ACC112 (cell line): ENCODE measurements at regions not wholly inside any gene's neighbourhood (a gene's known extent, or its start where the extent isn't known, plus 50 kb on each side); places are given as distances from the start of the nearest gene placed in this dataset.
"Not testable (repeated sequence)": the region's sequence is repeated elsewhere in the genome, so short reads cannot be mapped to it uniquely, and the experiment has no call there.

Experiments
- H2AFZ ChIP-seq: fragments of 200-600 bp; sonication (generic); one replicate; pipeline ENCODE4 v1.6.0; 2017; ENCODE audit warnings: antibody characterized with exemption, low read length; ENCODE audit not compliant: unreplicated experiment
- H3K27ac ChIP-seq: fragments of 200-600 bp; sonication (generic); 2 replicates; pipeline ENCODE4 v1.5.1; 2014; ENCODE audit warnings: low read depth, mild to moderate bottlenecking, antibody characterized with exemption, low read length, moderate library complexity
- H3K27me3 ChIP-seq: fragments of 200-600 bp; sonication (generic); 2 replicates; pipeline ENCODE4 v1.6.1; 2014; ENCODE audit warnings: mild to moderate bottlenecking, antibody characterized with exemption, low read length, moderate library complexity, mixed read lengths; ENCODE audit not compliant: insufficient read depth
- H3K36me3 ChIP-seq: fragments of 200-600 bp; sonication (generic); 2 replicates; pipeline ENCODE4 v1.6.1; 2016; ENCODE audit warnings: mild to moderate bottlenecking, antibody characterized with exemption, low read length, moderate library complexity, mixed read lengths; ENCODE audit not compliant: insufficient read depth
- H3K4me1 ChIP-seq: fragments of 200-600 bp; sonication (generic); one replicate; pipeline ENCODE4 v1.6.1; 2016; ENCODE audit warnings: low read length, mixed read lengths; ENCODE audit not compliant: insufficient read depth, unreplicated experiment, control insufficient read depth
- H3K4me3 ChIP-seq: fragments of 200-600 bp; sonication (generic); 2 replicates; pipeline ENCODE4 v1.5.1; 2014; ENCODE audit warnings: mild to moderate bottlenecking, low read depth, low read length
- H3K79me2 ChIP-seq: fragments of 200-600 bp; sonication (generic); one replicate; pipeline ENCODE4 v1.6.0; 2016; ENCODE audit warnings: low read length; ENCODE audit not compliant: control insufficient read depth, unreplicated experiment, insufficient read depth

GRCh38 chr17:83187782-83188311 lies 108.4 kb downstream of the METRNL start:
- Histone ChIP-seq H3K4me3 (no peak overlapping the region), H3K79me2 (no peaks in the 10 kb centered on the region), H3K27ac (no peak overlapping the region), H3K4me1 (peaks cover 4% of the 10 kb centered on the region), H3K36me3 (no peaks in the 10 kb centered on the region; the same call in 1 of the 2 replicates), H2AFZ (no peak overlapping the region), H3K27me3 (no peaks in the 10 kb centered on the region)

DNA sequence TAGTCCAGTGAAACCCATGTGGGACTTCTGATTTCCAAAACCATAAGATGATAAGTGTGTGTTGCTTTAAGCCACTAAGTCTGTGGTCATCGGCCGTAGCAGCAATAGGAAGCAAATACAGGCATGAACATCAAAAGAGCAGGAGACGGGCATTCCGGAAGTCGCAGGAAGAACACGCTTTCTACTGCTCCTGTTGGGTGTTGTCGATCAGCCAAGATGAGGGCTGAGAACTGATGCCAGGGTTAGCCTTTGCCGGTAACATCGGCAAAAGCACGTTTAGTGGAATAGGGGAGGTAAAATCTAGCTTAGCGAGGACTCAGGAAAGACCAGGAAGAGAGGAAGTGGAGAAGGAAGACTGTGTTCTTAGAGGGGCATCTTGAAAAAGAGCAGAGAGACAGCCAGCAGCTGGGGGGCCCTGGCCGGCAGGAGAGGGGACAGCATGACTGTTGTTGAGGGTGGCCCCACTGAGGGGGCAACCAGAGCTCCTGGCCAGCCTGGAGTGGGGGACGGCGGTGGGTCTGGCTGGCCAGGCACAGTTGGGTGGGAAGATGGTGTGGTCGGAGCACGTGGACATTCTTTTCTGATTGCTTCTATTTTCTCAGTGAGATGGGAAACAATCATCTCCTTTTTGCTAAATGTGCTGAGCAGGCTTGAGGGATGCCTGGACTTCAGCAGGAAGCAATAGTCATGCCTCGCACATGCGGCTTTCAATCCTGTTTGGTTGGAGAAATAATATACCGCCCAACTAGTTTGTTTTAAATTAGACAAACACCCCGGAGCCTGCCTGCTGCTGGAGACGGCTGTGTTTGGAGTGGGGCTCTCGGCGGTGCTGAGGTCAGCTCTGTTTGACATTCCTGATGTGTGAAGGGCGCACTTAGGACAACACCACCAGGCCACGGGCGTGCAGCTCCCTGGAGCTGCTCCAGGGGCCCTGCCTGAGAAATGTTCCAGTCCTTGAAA lies 109.9 kb downstream of the METRNL start:
- no peak overlapping the region for H3K4me3 ChIP-seq
- H3K27ac ChIP-seq: no peak overlapping the region
- no peaks in the 10 kb centered on the region; the same call in 1 of the 2 replicates for H3K36me3 ChIP-seq
- no peaks in the 10 kb centered on the region for H3K27me3 ChIP-seq
- H3K79me2 ChIP-seq: no peaks in the 10 kb centered on the region
- H3K4me1 ChIP-seq: peaks cover 9% of the 10 kb centered on the region
- H2AFZ ChIP-seq: no peak overlapping the region

DNA sequence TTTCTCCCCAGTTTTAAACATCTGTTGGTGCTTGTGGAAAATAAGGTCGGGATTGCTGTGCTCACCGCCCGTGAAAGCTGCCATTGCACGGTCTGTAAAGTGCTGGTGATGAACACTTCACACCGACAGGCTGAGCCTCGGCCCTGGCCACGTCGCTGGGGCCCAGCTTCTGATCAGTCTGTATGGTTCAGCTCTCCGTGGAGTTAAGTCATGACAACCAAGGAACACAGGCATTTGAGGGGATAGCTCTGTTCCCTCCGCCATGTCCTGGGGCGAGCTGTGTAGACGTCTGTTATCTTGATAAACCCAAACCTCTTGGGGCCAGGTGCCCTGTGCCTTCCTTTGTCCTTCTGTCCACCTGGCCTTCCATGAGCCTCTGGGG lies 110.6 kb downstream of the METRNL start:
- Histone ChIP-seq H3K4me1 (peaks cover 16% of the 10 kb centered on the region), H3K4me3 (no peak overlapping the region), H3K27me3 (no peaks in the 10 kb centered on the region), H3K36me3 (no peaks in the 10 kb centered on the region; the same call in 1 of the 2 replicates), H3K79me2 (no peaks in the 10 kb centered on the region), H2AFZ (no peak overlapping the region), H3K27ac (no peak overlapping the region)

GRCh38 chr17:83190601-83191387 lies 111.4 kb downstream of the METRNL start:
- Histone ChIP-seq H3K27me3 (no peaks in the 10 kb centered on the region), H2AFZ (no peak overlapping the region), H3K4me3 (no peak overlapping the region), H3K36me3 (no peaks in the 10 kb centered on the region; the same call in 1 of the 2 replicates), H3K4me1 (peaks cover 23% of the 10 kb centered on the region), H3K79me2 (no peaks in the 10 kb centered on the region), H3K27ac (no peak overlapping the region)

- no peaks in the 10 kb centered on the region; the same call in 1 of the 2 replicates for H3K36me3 ChIP-seq
- 0 out of 2 replicates have a peak overlapping the region, but pooled peaks have one; percentile 23 for H3K27ac ChIP-seq
- no peak overlapping the region for H3K4me3 ChIP-seq
- H3K4me1 ChIP-seq: peaks cover 31% of the 10 kb centered on the region
- no peaks in the 10 kb centered on the region for H3K27me3 ChIP-seq
- H3K79me2 ChIP-seq: no peaks in the 10 kb centered on the region
- no peak overlapping the region for H2AFZ ChIP-seq
Measured at GRCh38 chr17:83191388-83192160, 112.2 kb downstream of the METRNL start.

DNA sequence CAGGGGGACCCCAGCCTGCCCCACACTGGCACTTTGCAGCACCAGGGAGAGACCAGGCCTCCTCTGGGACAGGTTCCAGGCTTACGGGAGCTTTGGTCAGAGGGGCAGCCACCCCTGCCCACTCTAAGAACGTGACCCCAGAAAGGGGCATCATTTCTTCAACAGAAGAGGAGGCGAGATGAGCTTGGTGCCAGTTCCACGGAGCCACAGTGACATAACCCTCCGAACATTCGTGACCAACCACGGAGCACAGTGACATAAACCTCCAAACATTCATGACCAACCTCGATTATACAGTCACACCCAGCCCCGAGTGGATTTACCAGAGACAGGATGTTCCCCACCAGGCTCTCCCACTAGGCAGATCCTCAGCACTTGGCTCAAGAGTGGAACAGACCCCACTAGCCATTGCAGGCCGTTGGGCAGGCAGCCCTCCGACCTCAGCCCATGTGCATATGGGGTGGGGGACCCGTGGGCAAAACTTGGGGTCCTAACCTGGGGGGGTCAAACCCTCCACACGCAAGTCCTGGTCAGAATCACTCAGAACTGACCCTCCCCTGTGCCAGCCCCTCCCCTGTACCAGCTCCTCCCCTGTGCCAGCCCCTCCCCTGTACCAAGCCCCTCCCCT lies 112.9 kb downstream of the METRNL start:
- Histone ChIP-seq H3K79me2 (no peaks in the 10 kb centered on the region), H2AFZ (no peak overlapping the region), H3K36me3 (no peaks in the 10 kb centered on the region; the same call in 1 of the 2 replicates), H3K27ac (0 out of 2 replicates have a peak overlapping the region, but pooled peaks have one; percentile 23), H3K27me3 (no peaks in the 10 kb centered on the region), H3K4me1 (peaks cover 36% of the 10 kb centered on the region), H3K4me3 (no peak overlapping the region)

DNA sequence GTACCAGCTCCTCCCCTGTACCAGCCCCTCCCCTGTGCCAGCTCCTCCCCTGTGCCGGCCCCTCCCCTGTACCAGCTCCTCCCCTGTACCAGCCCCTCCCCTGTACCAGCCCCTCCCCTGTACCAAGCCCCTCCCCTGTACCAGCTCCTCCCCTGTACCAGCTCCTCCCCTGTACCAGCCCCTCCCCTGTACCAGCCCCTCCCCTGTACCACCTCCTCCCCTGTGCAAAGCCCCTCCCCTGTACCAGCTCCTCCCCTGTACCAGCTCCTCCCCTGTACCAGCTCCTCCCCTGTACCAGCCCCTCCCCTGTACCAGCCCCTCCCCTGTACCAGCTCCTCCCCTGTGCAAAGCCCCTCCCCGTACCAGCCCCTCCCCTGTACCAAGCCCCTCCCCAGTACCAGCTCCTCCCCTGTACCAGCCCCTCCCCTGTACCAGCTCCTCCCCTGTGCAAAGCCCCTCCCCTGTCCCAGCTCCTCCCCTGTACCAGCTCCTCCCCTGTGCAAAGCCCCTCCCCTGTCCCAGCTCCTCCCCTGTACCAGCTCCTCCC lies 113.5 kb downstream of the METRNL start:
- H2AFZ ChIP-seq, H3K79me2 ChIP-seq, H3K27ac ChIP-seq, H3K27me3 ChIP-seq, H3K36me3 ChIP-seq, H3K4me3 ChIP-seq: not testable (repeated sequence)
- peaks cover 40% of the 10 kb centered on the region for H3K4me1 ChIP-seq

GRCh38 chr17:83193336-83194185 lies 114.2 kb downstream of the METRNL start:
- no peak overlapping the region for H3K4me3 ChIP-seq
- no peaks in the 10 kb centered on the region for H3K27me3 ChIP-seq
- peaks cover 40% of the 10 kb centered on the region for H3K4me1 ChIP-seq
- no peaks in the 10 kb centered on the region; the same call in 1 of the 2 replicates for H3K36me3 ChIP-seq
- peak overlapping the region; percentile 37; the same call in 1 of the 2 replicates for H3K27ac ChIP-seq
- H3K79me2 ChIP-seq: no peaks in the 10 kb centered on the region
- no peak overlapping the region for H2AFZ ChIP-seq

DNA sequence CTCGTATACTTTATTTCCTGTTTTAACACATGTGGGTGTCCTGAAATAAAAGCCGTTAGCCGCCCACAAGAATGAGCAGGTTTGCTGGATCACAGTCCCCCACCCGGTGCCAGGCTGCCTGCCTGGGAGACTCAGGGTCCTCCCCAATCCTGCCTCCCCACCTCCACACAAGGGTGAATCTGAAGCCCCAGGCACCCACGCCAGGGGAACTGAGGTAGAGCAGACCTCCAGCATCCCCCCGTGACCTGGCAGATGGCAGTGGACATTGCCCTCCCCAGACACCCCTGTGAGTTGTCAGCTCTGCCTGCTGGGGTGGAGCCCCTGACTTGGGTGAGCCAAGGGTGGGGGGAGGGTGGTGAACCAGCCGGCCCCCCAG lies 114.8 kb downstream of the METRNL start:
- Histone ChIP-seq H3K27ac (peak overlapping the region; percentile 37; the same call in 1 of the 2 replicates), H3K79me2 (no peaks in the 10 kb centered on the region), H3K27me3 (no peaks in the 10 kb centered on the region), H3K4me3 (no peak overlapping the region), H3K36me3 (no peaks in the 10 kb centered on the region), H2AFZ (no peak overlapping the region), H3K4me1 (peaks cover 40% of the 10 kb centered on the region)
